AG09309 (cell line): ENCODE measurements at regions not wholly inside any gene's neighbourhood (a gene's known extent, or its start where the extent isn't known, plus 50 kb on each side); places are given as distances from the start of the nearest gene placed in this dataset.
"Not testable (repeated sequence)": the region's sequence is repeated elsewhere in the genome, so short reads cannot be mapped to it uniquely, and the experiment has no call there.

Experiments
- DNase-seq: peaks from one replicate; pipeline ENCODE4 v3.0.0-alpha.2; 2010; ENCODE audit warnings: low read depth
- H3K4me3 ChIP-seq: 2 replicates; pipeline ENCODE4 v1.5.1; 2011; ENCODE audit warnings: mild to moderate bottlenecking, low read depth, low read length, moderate library complexity; ENCODE audit not compliant: control insufficient read depth
- CTCF ChIP-seq: IDR thresholded peaks from 2 replicates; pipeline ENCODE4 v1.5.1; 2011; ENCODE audit warnings: mild to moderate bottlenecking, low read depth, low read length, inconsistent platforms; ENCODE audit not compliant: insufficient read depth, control insufficient read depth; ENCODE audit errors: missing control alignments

DNA sequence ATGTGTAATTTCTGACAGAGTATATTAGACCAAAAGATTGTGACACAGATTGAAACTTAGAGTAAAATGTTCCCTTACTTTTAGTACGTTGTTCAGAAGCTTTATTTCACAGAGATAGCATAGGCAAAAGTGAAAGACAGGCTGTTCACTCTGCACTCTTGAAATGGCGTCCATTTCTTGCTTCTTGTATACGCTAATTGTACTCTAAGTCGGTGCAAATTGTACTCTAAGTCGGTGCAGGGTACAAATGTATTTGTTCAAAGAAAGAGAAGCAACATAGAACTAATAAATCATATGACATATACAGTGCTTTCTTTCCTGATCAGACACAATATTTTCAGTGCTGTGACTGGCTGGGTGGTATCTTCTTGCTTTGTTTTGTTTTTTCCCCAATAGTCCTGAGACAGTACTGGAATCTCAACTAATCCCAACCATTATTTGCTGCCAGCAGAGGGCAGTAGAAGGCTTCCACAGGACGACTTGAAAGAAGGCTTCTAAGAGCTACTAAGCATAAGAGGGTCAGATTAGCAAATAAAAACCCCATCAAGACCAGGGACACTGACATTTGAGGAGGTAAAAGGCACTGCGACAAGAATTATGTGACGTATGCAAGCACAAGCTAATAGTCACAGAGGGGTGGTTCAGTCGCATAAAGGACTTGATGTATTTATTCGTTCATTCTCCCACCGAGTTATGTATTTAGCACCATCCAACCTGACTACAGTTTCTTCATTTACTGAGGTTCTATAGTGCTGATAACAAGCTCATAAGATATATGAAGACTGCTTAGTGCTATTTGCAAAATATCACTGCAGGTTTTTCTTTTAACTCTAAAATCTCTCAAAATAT lies 831.8 kb downstream of the TAF11L14 start:
- H3K4me3 ChIP-seq, result no peak overlapping the region
- TF ChIP-seq CTCF, result peak; percentile 46
- DNase-seq, result no peak

DNA sequence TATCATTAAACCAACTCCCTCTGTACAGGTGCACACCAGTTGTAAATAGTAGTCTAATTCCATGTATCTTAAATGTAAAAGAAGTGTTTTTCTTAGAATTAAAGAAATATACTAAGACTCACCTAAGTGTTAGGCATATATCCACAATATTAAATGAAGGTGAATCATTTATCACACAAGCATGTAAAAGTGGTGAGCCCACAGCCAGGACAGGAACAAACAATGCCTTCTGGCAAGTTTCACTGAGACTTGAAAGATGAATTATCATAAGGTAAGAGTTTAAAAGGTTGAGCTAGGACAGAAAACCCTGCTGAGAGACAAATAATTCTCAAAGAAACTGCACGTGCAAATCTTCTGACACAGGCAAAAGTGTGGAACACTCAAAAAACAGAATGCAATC lies 832.5 kb downstream of the TAF11L14 start:
- TF ChIP-seq CTCF, result no peak
- no peak overlapping the region for H3K4me3 ChIP-seq
- no peak for DNase-seq

DNA sequence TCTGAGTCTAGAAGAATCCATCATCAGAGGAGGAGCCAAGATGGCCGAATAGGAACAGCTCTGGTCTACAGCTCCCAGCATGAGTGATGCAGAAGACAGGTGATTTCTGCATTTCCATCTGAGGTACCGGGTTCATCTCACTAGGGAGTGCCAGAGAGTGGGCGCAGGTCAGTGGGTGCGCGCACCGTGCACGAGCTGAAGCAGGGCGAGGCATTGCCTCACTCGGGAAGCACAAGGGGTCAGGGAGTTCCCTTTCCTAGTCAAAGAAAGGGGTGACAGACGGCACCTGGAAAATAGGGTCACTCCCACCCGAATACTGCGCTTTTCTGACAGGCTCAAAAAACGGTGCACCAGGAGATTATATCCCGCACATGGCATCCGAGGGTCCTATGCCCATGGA lies 837.5 kb downstream of the TAF11L14 start:
- H3K4me3 ChIP-seq, DNase-seq: not testable (repeated sequence)

DNA sequence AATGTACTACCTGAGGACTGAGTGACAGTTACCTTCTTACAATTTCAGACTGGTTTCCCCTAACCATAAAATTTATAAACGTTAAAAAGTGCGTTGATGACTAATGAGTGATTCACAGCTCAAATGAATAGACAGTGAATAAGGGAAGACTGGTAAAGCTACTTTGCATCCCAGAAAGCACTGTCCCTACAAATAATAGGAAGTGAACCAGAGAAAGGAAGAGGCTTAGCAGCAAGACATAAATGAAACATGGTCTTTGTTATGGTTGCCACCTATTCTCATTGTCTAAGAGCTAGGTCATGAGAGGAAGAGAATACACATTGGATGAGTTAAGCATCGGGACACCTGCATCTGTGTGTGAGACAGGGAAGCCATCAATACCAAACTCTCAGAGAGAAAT lies 849.2 kb downstream of the TAF11L14 start:
- DNase-seq, result no peak
- no peak for TF ChIP-seq CTCF

GRCh38 chr5:18487928-18488480 lies 853.7 kb downstream of the TAF11L14 start:
- no peak for TF ChIP-seq CTCF

More for the DNA sequence above, 849.2 kb downstream of the TAF11L14 start:
- H3K4me3 ChIP-seq, result no peak overlapping the region

GRCh38 chr5:18489703-18490102 lies 855.4 kb downstream of the TAF11L14 start:
- no peak overlapping the region for H3K4me3 ChIP-seq
- no peak for TF ChIP-seq CTCF
- no peak for DNase-seq

More at GRCh38 chr5:18487928-18488480, 853.7 kb downstream of the TAF11L14 start:
- H3K4me3 ChIP-seq, result no peak overlapping the region
- DNase-seq, result no peak

- no peak overlapping the region for H3K4me3 ChIP-seq
- no peak for TF ChIP-seq CTCF
- DNase-seq, result no peak
Measured at GRCh38 chr5:18491349-18491748, 857.1 kb downstream of the TAF11L14 start.
